ENCODE measurements at regions not wholly inside any gene's neighbourhood (a gene's known extent, or its start where the extent isn't known, plus 50 kb on each side); places are given as distances from the start of the nearest gene placed in this dataset.

DNA sequence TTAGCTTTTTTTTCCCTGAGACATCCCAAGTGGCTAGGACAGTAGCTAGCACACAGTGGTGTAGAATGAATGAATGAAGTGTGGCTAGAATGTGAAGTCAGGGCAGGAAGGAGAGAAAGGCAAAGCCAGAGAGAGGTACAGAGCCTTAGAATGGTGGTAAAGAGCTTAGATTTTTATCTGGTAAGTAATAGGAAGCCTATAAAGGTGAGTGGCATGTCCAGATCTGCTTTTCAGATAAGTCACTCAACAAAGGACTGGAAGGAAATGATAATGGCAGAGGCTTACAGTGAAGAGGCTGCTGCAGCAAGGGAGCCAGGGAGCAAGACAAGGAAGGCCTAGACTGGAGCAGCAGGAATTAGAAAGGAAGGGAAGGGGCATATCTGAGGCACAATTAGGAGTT lies 96.0 kb upstream of the PRDM1 start:
- no peak for DNase-seq

DNA sequence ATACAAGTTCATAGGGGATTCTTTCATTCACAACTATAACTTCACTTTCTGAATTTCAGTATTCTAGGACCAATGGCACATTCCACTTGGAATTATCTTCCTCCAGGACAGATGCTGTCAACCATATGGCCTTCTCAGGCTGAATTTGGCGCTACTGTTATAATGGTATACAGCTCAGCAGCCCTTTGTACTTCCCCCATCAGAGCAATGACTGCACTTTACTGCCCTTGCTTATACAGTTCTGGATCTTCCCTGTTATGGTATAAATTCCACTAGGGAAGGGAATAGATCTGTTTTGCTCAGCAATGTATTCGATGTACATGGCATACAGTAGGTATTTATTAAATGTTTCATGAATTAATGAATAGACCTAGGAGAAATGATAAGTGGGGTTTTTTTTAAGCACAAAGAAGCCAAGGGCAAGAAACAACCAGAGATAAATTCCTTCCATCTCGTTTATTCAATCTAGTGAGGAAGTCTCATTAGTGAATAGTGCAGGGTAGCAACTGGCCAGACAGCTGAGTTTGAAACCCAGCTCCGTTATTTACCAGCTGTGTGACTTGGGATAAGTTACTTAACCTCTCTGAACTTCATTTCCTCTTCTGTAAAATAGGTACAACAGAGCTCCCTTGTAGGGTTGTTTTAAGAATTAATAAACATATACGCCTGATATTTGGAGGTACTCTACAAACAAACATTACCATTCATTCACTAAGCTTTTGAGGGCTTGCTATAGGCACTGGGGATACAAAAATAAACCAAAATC lies 97.1 kb upstream of the PRDM1 start:
- DNase-seq = no peak

- no peak for DNase-seq
Observed at GRCh38 chr6:105988321-105988720, 97.8 kb upstream of the PRDM1 start.

GRCh38 chr6:105987516-105987915 lies 98.6 kb upstream of the PRDM1 start:
- no peak for DNase-seq

- DNase-seq = no peak
Observed at GRCh38 chr6:105986998-105987397, 99.1 kb upstream of the PRDM1 start.

- no peak for DNase-seq
Observed at GRCh38 chr6:105985816-105986632, 100.1 kb upstream of the PRDM1 start.

GRCh38 chr6:105985098-105985815 lies 100.9 kb upstream of the PRDM1 start:
- DNase-seq = no peak

- DNase-seq = no peak
Observed at GRCh38 chr6:105983763-105984162, 102.4 kb upstream of the PRDM1 start.

- DNase-seq = peak; percentile 77
Observed at GRCh38 chr6:105982761-105983540, 103.2 kb upstream of the PRDM1 start.

- no peak for DNase-seq
Observed at GRCh38 chr6:105981888-105982358, 104.2 kb upstream of the PRDM1 start.

DNA sequence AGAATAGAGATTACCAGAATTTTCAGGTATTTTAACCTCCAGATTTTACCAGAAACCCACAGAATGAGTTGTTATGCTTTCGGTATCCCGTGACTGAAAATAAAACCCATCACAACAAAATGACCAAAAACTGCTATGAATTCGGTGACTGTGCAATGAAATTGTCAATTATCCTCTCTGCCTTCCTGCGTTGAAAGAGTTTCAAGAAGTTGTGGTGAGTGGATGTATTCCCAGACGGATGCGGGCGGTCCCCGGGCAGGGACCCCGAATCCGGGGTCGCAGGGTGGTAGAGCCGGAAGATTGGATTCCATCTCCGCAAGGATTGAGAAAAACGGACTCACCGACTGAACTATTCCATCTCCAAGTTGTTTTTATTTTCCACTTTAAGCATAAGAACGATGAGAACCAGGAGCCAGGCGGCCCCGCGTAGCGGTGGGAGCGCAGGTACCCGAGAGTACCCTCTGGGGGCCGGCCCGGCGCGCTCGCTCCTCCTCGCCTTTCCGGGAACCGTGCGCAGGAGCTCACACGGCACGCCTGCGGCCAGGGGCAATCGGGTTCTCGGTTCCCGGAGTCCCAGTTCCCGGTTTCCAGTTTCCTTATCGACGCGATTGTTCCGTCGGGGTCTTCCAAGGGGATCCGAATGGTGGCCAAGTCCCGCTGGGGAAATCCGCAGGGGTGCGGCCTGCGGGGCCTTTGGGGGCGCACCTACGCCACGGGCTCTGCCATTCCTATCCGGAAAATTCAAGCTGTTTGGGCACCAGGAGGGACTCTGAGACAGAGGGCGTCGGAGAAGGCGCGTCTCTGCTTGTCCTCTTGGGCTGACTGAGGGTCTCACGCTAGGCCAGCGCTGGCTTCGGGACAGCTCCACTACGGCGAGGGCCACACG lies 104.9 kb upstream of the PRDM1 start:
- DNase-seq = peak; percentile 90

DNA sequence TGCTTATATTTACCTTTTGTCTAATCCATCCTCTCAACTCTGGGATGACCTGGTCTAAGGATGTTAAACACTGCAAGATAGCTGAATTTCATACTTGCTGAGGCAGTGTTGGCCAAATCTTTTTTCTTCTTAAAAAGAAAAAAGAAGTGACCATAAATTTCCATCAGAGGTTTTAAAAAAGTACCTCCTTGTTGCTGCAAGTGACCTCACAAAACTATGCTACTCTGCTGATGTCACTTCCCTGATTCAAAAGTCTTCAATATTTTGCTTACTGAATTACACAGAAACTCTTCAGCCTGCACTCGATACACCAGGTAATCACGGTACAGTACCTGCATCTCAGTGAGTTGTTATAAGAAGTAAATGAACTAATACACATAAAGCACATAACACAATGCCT lies 107.2 kb upstream of the PRDM1 start:
- no peak for DNase-seq

DNA sequence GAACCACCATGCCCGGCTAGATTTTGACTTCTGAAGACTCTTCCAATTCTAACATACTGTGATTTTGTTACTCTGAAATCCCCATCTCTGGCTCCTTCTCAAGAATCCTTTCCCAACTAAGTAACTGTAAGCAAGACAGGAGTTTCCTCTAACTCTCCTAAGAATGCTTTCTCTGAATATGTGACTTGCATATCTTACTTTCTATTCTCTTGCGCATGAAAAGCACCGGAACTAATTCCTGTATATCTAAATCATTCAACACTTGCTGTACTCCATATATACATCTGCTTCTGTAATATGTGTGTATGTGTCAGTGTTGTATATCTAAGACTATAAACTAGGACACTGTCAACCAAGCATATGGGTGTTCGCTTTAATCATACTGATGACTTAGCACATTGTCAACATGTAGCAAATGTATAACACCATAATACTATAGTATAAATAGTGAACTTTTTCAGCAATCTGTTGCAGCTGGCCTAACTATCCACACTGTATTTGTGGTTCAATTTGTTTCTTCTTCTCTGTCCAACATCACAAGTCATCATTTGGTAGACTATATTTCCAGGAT lies 108.1 kb upstream of the PRDM1 start:
- no peak for DNase-seq

GRCh38 chr6:105974986-105975385 lies 111.2 kb upstream of the PRDM1 start:
- no peak for DNase-seq

GRCh38 chr6:105972440-105972839 lies 113.7 kb upstream of the PRDM1 start:
- no peak for DNase-seq

DNA sequence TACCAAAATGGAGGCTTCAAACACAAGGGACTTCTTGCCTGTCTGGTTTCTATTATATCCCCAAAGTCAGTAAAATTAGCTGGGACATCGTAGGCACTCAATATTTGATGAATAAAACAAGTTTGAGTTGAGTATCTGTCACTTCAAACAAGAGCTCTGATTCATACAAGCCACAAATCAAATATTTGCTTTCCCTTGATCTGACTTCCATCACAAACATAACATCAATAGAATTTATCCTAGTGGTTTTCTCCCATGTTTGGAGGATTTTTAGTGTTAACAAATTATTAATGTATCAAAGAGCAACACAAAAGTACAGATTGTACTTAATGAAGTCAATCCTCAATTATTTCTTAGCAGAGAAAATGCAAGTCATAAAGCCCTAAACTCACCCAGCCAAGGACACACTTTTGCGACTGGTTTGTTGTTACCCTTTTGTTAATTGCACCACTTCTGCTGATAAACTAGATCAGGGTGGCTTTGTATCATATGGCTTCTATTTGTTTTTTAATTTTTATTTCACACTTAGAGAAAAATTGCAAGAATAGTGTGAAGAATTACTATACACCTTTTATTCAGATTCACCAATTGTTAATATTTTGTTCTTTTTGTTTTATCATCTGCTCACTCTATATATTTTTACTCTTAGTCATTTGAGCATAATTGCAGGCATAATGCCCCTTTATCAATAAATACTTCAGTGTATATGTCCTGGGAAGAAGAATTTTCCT lies 117.4 kb upstream of the PRDM1 start:
- DNase-seq = no peak

DNA sequence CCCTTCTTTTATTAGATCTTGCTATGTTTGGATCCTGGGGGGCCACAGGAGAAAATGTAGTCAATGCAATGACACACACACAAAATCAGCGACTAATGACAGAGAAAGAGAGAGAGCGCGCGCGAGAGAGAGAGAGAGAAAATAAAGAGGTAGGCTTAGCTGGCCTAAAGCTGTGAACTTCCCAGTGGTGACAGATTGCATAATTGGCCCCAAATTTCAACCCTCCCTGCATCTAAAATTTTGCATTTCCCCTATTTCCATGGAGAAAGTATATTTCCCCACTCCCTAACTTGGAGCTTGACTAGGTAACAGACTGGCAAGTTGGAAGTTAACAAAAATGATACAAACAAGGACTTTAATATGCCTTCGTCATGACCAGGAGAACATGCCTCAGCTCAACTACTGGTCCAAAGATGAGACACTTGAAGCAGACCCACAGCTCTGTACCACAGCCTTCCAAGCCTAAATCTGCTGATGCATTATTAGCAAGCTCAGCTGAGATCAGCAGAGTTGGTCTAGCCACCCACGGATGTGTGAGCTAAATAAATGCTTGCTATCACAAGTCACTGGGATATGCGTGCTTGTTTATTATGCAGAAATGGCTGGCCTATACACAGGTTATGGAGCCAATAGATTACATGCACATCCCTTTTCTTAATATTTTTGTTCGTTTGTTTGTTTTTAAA lies 118.1 kb upstream of the PRDM1 start:
- DNase-seq = no peak

DNA sequence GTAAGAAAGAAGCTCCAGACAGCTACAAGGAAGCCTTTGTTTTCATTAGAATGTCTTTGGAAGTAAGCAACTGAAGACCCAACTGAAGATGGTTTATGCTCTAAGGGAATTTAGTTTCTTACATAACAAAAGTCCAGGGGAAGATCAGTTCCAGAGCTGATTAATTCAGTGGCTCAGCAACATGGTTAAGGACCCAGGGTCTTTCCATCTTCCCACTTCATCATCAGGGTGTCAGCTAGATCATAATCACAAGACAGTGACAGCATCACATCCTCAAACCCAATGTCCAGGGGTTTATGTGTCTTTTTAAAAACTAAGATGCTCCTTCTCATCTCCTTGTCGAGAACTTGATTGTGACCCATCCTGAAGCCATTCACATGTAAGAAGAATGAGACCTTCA lies 119.7 kb upstream of the PRDM1 start:
- no peak for DNase-seq

- DNase-seq = no peak
Observed at GRCh38 chr6:105964979-105965760, 121.0 kb upstream of the PRDM1 start.
